ENCODE measurements at regions not wholly inside any gene's neighbourhood (a gene's known extent, or its start where the extent isn't known, plus 50 kb on each side); places are given as distances from the start of the nearest gene placed in this dataset.

DNA sequence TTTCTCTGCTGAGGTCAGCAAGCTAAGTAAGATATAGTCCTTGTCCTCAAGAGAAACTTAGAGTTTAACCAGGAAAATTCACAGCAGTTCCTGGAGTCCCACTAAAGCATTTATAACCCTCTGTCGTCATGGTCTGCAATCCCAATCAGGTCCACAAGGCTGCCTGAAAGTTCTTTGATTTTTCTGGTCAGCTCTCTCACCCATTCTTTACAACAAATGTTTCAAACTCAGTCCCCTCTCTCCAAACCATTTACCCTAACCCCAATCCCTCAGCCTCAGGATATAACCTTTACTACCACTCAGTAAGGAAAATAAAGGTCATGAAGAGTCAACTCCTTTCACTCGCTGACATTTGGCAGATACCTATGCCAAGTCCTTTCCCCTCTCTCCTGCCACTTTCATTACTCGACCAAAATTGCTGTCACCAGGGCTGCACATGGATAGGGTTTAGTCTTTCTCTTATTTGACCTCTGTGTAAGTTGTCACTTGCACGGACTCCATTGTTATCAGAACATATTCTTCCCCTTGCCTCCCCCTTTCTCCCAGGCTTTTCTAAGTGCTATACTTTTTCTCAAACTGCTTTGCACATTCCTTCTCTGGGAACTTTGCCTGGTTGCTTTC is 936.6 kb downstream of the NR2F1-AS1 start:
- TF ChIP-seq, protein P1, sequence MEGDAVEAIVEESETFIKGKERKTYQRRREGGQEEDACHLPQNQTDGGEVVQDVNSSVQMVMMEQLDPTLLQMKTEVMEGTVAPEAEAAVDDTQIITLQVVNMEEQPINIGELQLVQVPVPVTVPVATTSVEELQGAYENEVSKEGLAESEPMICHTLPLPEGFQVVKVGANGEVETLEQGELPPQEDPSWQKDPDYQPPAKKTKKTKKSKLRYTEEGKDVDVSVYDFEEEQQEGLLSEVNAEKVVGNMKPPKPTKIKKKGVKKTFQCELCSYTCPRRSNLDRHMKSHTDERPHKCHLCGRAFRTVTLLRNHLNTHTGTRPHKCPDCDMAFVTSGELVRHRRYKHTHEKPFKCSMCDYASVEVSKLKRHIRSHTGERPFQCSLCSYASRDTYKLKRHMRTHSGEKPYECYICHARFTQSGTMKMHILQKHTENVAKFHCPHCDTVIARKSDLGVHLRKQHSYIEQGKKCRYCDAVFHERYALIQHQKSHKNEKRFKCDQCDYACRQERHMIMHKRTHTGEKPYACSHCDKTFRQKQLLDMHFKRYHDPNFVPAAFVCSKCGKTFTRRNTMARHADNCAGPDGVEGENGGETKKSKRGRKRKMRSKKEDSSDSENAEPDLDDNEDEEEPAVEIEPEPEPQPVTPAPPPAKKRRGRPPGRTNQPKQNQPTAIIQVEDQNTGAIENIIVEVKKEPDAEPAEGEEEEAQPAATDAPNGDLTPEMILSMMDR (conservative IDR thresholded peaks at IDR 0.05; ENCODE audit: low read length) = no peak
- no peak for TF ChIP-seq EZH2phosphoT487 (IDR thresholded peaks at IDR 0.05; ENCODE audit: borderline replicate concordance, low read depth, low read length)

All from OCI-LY7 (cell line).